ENCODE measurements at regions not wholly inside any gene's neighbourhood (a gene's known extent, or its start where the extent isn't known, plus 50 kb on each side); places are given as distances from the start of the nearest gene placed in this dataset.

- no peaks in the 10 kb centered on the region for H3K4me1 ChIP-seq (ENCODE audit: insufficient read depth, low read length)
- H2BK20ac ChIP-seq (ENCODE audit: low read depth, low read length, poor library complexity, severe bottlenecking), result no peak overlapping the region
- H3K9me3 ChIP-seq (ENCODE audit: control insufficient read depth, low read depth, low read length), result no peaks in the 10 kb centered on the region
- H3K23ac ChIP-seq (ENCODE audit: insufficient read length, low read depth, low read length), result no peak overlapping the region
- peaks cover 4% of the 10 kb centered on the region for H3K23me2 ChIP-seq (ENCODE audit: insufficient read length, low read depth, low read length, poor library complexity, severe bottlenecking)
- H3K18ac ChIP-seq (ENCODE audit: insufficient read length, low read depth, low read length), result no peak overlapping the region
- no peak overlapping the region for H3K14ac ChIP-seq (ENCODE audit: insufficient read depth, low read length)
- no peak for TF ChIP-seq CTCF (conservative IDR thresholded peaks at IDR 0.05)
- no peak overlapping the region for H3K9ac ChIP-seq (ENCODE audit: extremely low read depth, insufficient read length, low read length)
- no peak overlapping the region for H2AK5ac ChIP-seq (ENCODE audit: insufficient read length, low read length)
- H3K4me3 Mint-ChIP-seq, result no peak overlapping the region
- no peak for DNase-seq
- 0 out of 4 replicates have a peak, but pooled peaks cover 0 to 1% of the 10 kb centered on the region in 2 experiments for H3K4me1 Mint-ChIP-seq
- H4K91ac ChIP-seq (ENCODE audit: insufficient read length, low read depth, low read length), result no peak overlapping the region
- H3K4ac ChIP-seq (ENCODE audit: low read depth, low read length), result no peak overlapping the region
- peaks cover 3% of the 10 kb centered on the region for H3K27me3 Mint-ChIP-seq (ENCODE audit: low read depth)
- no peak overlapping the region for H2BK15ac ChIP-seq (ENCODE audit: low read depth, low read length)
- H4K5ac ChIP-seq (ENCODE audit: insufficient read length, low read depth, low read length), result no peak overlapping the region
- no peak overlapping the region for H3K27ac ChIP-seq (ENCODE audit: insufficient read length, low read depth, low read length)
- no peaks in the 10 kb centered on the region for H3K79me1 ChIP-seq (ENCODE audit: insufficient read depth, low read depth, low read length, poor library complexity, severe bottlenecking)
- no peaks in the 10 kb centered on the region for H3K9me3 Mint-ChIP-seq
- H3K27me3 ChIP-seq (ENCODE audit: insufficient read depth, low read length), result no peaks in the 10 kb centered on the region
- no peak overlapping the region for H3T11ph ChIP-seq (ENCODE audit: low read length)
- H3K27ac Mint-ChIP-seq, result no peak overlapping the region
- WGBS (ENCODE audit: extremely low coverage, insufficient read length, low lambda C conversion rate), result no CpG with 5 or more reads among the region's 3 CpGs
- no peak overlapping the region for H2BK120ac ChIP-seq (ENCODE audit: low read depth, low read length, poor library complexity, severe bottlenecking)
- no peaks in the 10 kb centered on the region for H4K20me1 ChIP-seq (ENCODE audit: control insufficient read depth, insufficient read depth, insufficient read length)
- H3K4me2 ChIP-seq (ENCODE audit: insufficient read depth, insufficient read length, low read length), result no peak overlapping the region
- H3K56ac ChIP-seq (ENCODE audit: insufficient read length, low read depth, low read length), result no peak overlapping the region
- no peaks in the 10 kb centered on the region for H3K36me3 Mint-ChIP-seq (ENCODE audit: insufficient read depth in 1 of 3, low read depth in 3 of 3)
- no peaks in the 10 kb centered on the region for H3K79me2 ChIP-seq (ENCODE audit: insufficient read depth, low read length)
- no peak overlapping the region for H2BK12ac ChIP-seq (ENCODE audit: insufficient read length, low read depth, low read length)
- no peak overlapping the region for H2BK5ac ChIP-seq (ENCODE audit: insufficient read length, low read length)
- no peak overlapping the region for H2AFZ ChIP-seq (ENCODE audit: low read length)
- H4K8ac ChIP-seq (replicated peaks; ENCODE audit: insufficient read length, low read depth, low read length), result no peak overlapping the region
Measured at GRCh38 chr2:134098321-134098720, 155.6 kb upstream of the MGAT5 start.
